Smooth muscle cell (in vitro differentiated cells): ENCODE measurements at regions not wholly inside any gene's neighbourhood (a gene's known extent, or its start where the extent isn't known, plus 50 kb on each side); places are given as distances from the start of the nearest gene placed in this dataset.

Experiments used
- DNase-seq: peaks from one replicate; lab custom pipeline; 2025; ENCODE audit not compliant: unreplicated experiment; lab: John Stamatoyannopoulos, UW
- H2AFZ ChIP-seq: fragments of 200-600 bp; sonication (generic); 2 replicates; pipeline ENCODE4 v1.6.0; 2016; ENCODE audit warnings: antibody characterized with exemption, low read depth, mild to moderate bottlenecking
- H3F3A ChIP-seq: fragments of 200-600 bp; sonication (generic); 2 replicates; pipeline ENCODE4 v1.6.0; 2017; ENCODE audit warnings: antibody characterized with exemption, low read depth
- H3K27ac ChIP-seq: fragments of 200-600 bp; sonication (generic); 2 replicates; pipeline ENCODE4 v1.5.1; 2016; ENCODE audit warnings: low read depth, mild to moderate bottlenecking
- H3K27me3 ChIP-seq: fragments of 200-600 bp; sonication (generic); 2 replicates; pipeline ENCODE4 v1.6.1; 2016; ENCODE audit warnings: low read depth, mild to moderate bottlenecking
- H3K36me3 ChIP-seq: fragments of 200-600 bp; sonication (generic); 2 replicates; pipeline ENCODE4 v1.5.1; 2016; ENCODE audit warnings: low read depth
- H3K4me1 ChIP-seq: fragments of 200-600 bp; sonication (generic); 2 replicates; pipeline ENCODE4 v1.5.1; 2016; ENCODE audit warnings: low read depth
- H3K4me2 ChIP-seq: fragments of 200-600 bp; sonication (generic); 2 replicates; pipeline ENCODE4 v1.6.0; 2016; ENCODE audit warnings: mild to moderate bottlenecking
- H3K4me3 ChIP-seq: fragments of 200-600 bp; sonication (generic); 2 replicates; pipeline ENCODE4 v1.5.1; 2016; ENCODE audit warnings: mild to moderate bottlenecking
- H3K79me2 ChIP-seq: fragments of 200-600 bp; sonication (generic); 2 replicates; pipeline ENCODE4 v1.6.0; 2016; ENCODE audit warnings: low read depth, mild to moderate bottlenecking
- H3K9ac ChIP-seq: fragments of 200-600 bp; sonication (generic); 2 replicates; pipeline ENCODE4 v1.6.0; 2016; ENCODE audit warnings: low read depth
- H3K9me3 ChIP-seq: fragments of 200-600 bp; sonication (generic); replicated peaks from 2 replicates; pipeline ENCODE4 v1.5.1; 2016; ENCODE audit warnings: low read depth
- H4K20me1 ChIP-seq: fragments of 200-600 bp; sonication (generic); 2 replicates; pipeline ENCODE4 v1.6.0; 2016; ENCODE audit warnings: low read depth
- CTCF ChIP-seq: fragments of 200-600 bp; sonication (generic); IDR thresholded peaks from 2 replicates; pipeline ENCODE4 v1.5.1; 2017; ENCODE audit warnings: borderline replicate concordance, mild to moderate bottlenecking, antibody characterized with exemption; ENCODE audit not compliant: insufficient read depth, poor library complexity, severe bottlenecking
- WGBS: methylation state at CpG from one replicate; pipeline ENCODE4 v1.1.7; 2016; ENCODE audit warnings: low lambda C conversion rate; 5-methylcytosine and 5-hydroxymethylcytosine counted together

- Histone ChIP-seq H3K27ac (no peak overlapping the region), H3K27me3 (peaks cover 5% of the 10 kb centered on the region), H3K79me2 (no peaks in the 10 kb centered on the region), H3F3A (no peaks in the 10 kb centered on the region), H3K36me3 (no peaks in the 10 kb centered on the region), H3K9ac (no peak overlapping the region), H3K9me3 (peaks cover 9% of the 10 kb centered on the region), H3K4me1 (no peaks in the 10 kb centered on the region), H3K4me3 (no peak overlapping the region), H4K20me1 (no peaks in the 10 kb centered on the region), H2AFZ (no peak overlapping the region), H3K4me2 (no peak overlapping the region)
- TF ChIP-seq CTCF, result no peak
- DNase-seq, result no peak
- 96% methylated on average over 6 of the region's 6 CpGs for whole genome bisulfite sequencing
Measured at GRCh38 chr16:87006021-87006420, 311.2 kb downstream of the C16orf95 start.

DNA sequence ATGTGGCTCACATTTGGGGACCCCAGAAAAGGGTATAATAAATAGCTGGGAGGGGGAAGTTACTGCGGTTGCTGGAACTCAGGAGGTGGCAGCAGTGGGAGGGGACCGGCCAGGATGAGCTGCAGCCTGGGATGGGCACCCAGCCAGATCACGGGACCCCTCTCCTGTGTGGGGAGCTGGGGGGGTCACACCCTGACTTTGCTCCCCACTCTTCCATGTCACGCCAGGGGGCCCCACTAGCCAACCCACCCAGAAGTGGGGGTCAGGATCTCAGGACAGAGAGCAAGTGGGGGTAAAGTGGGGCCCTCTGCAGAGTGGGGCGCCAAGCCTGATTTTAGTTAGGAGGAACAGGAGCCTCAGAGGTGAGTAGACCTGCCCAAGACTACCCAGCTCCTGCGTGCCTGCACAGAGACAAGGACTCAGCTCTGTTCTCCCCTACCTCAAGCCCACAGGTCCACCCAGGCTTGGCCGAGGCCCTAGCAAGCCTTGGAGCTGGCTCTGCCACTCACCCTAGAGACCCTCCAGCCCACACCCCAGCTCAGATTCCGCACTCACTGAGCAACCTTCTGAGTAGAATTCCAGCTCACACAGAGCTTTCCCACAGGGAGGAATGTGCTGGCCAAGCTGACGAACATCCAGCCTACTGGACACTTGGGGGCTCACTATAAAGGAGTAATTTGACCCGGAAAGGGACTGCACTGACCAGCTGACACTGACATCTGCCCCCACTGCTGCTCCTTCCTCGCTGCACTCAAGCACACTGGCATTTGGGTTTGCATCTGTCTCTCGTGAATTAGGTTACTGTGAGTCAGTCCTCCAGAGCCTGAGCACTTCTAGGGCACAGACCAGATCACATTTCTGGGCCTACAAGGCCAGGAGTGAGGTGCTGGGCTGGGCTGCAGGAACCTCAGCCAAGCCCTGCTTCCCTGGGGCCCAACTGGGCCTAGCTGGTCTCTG is 310.1 kb downstream of the C16orf95 start:
- no peak for DNase-seq

GRCh38 chr16:87007907-87008306 is 309.3 kb downstream of the C16orf95 start:
- WGBS, result 94% methylated on average over 10 of the region's 10 CpGs
- H3K9me3 ChIP-seq, result peaks cover 9% of the 10 kb centered on the region
- no peak for TF ChIP-seq CTCF

More for the DNA sequence above, 310.1 kb downstream of the C16orf95 start:
- Histone ChIP-seq H3K4me2 (no peak overlapping the region), H3K9me3 (peaks cover 9% of the 10 kb centered on the region), H3K27ac (no peak overlapping the region), H3K79me2 (no peaks in the 10 kb centered on the region), H3K4me3 (no peak overlapping the region), H3F3A (no peaks in the 10 kb centered on the region), H2AFZ (no peak overlapping the region), H4K20me1 (no peaks in the 10 kb centered on the region), H3K36me3 (no peaks in the 10 kb centered on the region), H3K4me1 (no peaks in the 10 kb centered on the region), H3K9ac (no peak overlapping the region), H3K27me3 (peaks cover 8% of the 10 kb centered on the region)
- no peak for TF ChIP-seq CTCF
- 81% methylated on average over 12 of the region's 12 CpGs for WGBS

More at GRCh38 chr16:87007907-87008306, 309.3 kb downstream of the C16orf95 start:
- no peaks in the 10 kb centered on the region for H3F3A ChIP-seq
- H3K4me3 ChIP-seq, result no peak overlapping the region
- no peaks in the 10 kb centered on the region for H3K4me1 ChIP-seq
- H3K4me2 ChIP-seq, result no peak overlapping the region
- no peak overlapping the region for H3K27ac ChIP-seq
- H3K36me3 ChIP-seq, result no peaks in the 10 kb centered on the region
- H4K20me1 ChIP-seq, result no peaks in the 10 kb centered on the region
- DNase-seq, result no peak
- H3K9ac ChIP-seq, result no peak overlapping the region
- H3K79me2 ChIP-seq, result no peaks in the 10 kb centered on the region
- no peak overlapping the region for H2AFZ ChIP-seq
- peaks cover 9% of the 10 kb centered on the region for H3K27me3 ChIP-seq
